Muscle of back (tissue), 3 donors: ENCODE measurements at regions not wholly inside any gene's neighbourhood (a gene's known extent, or its start where the extent isn't known, plus 50 kb on each side); places are given as distances from the start of the nearest gene placed in this dataset.
"Not testable (repeated sequence)": the region's sequence is repeated elsewhere in the genome, so short reads cannot be mapped to it uniquely, and the experiment has no call there.

Experiments used
- DNase-seq, 3 donors: peaks; one replicate each; pipeline versions ENCODE4 v3.0.0 to v3.0.0-alpha.2; 2013

DNA sequence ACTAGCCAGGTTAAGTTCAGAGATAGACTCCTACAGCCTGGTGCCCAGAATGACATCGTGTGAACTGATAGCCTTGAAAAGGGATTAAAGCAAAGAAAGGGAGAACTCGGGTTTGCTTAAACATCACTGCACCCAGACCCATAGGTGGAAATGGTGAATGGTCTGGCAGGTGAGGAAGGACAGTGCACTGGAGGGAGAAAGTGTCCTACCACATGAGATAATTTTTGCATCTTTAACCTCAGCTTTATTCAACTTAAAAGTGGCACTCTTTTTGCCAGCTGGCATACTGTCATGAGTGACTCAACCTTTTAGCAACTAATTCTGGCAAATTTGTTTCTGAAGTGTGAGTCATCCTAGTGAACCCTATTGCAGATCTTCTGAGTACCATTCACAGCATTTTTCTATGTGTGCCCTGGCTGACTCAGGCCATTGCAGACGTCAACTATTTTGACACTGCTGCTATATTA lies 53.0 kb upstream of the DAPP1 start:
- DNase-seq, result peak in 2 of 3 donors; percentile 9 to 16

DNA sequence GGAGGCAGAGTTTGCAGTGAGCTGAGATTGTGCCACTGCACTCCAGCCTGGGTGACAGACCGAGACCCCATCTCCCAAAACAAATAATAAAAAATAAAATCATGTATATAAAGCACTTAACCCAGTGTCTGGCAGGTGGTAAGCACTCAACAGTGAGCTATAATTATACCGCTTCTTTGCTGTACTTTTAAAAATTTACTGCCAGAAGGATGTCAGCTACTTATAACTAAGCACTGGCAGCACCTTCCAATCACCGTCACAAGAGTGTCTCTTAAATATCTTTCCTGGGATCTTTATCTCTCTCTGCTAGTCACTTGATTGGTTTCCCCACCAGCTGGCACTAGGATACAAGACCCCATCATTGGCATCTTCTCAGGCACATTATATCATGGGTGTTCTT lies 53.9 kb upstream of the DAPP1 start:
- DNase-seq, result no peak

DNA sequence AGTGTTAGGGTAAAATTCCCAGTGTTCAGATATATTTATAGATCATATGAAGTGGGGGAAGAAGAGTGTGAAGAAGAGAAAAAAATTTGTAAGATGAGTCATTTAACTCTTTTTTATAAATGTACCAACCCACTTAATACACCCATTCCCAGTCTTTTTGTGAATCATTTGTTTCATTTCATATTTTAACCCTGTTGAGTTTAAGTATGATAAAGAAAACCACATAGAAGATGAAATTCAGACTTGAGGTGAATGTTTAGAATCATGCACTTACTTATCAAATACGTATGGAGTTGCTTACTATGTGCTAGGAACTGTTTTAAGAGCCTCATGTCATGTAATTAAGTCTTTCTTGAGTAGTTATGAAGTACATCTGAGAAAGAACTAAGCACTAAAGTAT lies 56.6 kb upstream of the DAPP1 start:
- no peak for DNase-seq

DNA sequence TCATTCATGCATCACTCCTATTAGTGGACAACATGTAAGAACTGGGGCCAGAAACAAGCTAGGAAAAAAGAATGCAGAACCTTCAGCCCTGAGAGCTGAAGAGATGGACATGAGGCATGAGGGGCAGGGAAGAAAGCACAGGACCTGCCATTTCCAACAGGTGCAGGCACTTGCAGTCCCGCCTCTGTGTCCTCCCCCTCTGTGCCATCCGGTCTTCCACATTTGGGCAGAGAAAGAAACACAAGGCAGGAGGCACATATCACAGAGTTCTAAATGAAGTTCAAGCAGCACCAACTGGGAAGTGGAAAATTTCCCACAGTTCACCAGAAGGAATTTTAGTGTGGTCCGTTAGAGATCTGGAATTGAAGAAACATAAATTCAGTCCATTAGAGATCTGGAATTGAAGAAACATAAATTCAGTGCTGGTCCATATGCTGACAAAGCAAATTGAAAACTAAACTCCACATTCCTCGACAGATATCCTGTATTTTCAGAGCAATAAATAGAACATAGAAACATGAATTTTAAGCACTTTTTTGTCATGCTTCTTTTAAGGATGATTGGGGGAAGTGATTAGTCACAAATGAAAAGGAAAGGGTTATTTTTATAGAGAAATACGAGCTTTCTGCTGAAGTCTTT lies 57.2 kb upstream of the DAPP1 start:
- peak in 2 of 3 donors; percentile 16 to 20 for DNase-seq

DNA sequence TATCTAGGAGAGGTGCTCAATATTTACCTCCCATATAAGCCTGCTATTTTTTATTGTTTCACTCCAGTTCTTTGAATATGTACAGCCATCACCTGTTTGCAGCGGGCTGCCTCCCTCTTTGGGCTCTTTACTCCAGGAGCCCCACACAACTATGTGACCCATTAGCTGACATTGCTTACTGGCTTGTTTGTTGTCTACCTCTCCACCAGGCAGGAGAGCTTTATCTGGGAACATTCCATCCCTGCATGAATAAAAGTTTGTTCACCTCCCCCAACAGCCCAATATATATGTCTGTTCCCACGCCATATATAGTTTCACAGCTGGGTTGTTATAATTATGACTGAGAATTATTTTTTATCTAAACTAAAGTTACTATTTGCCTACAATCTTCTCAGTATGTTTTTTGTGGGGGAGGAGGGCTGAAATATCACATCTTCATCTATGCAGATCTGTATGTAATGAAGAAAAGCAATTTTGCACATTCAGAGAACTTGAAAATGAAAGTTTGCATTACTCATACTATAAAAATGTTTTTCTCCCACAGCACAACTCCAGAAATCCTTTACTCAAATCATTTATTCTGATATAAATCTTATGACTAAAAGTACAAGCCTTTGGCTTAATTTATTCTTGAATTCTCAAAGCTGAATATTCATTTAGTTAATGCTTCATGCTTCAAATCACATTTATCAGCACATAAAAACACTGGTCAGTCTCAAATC lies 61.2 kb upstream of the DAPP1 start:
- DNase-seq, result peak in 1 of 3 donors; percentile 6

DNA sequence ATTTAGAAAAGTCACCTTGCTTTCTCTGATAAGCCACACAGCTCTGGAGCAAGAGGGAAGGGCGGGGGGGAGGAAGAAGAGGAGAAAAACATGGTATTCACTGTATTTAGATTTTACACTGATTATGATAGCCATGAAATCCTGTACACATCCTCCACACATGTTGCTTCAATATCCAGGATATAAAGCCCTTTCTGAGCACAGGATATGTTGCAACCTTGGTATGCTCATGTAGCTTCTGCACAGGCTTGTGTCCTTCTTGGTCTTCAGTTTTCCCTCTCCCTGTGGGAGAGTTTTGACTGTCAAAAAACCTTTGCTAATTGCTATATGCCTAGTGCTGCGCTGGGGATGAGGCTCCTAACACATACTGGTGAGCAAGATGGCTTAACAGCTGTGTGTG lies 61.9 kb upstream of the DAPP1 start:
- DNase-seq, result no peak

DNA sequence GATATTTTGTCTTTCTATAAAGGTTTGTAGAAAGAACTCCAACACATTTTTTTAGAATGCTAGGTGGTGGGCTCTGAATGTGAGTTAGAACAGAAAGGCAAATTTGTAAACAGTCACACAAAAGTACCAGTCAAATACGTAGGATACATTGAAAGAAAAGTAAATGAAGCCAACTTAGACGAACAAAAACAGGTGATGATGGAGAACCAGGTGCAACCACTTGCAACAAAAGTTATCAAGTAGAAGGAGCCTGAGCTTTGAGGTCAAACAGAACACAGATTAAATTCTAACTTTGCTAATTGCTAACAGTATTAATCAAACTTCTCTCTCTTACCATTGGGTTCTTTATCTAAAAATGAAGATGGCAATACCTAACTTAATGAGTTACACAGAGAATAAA lies 62.7 kb upstream of the DAPP1 start:
- no peak for DNase-seq

DNA sequence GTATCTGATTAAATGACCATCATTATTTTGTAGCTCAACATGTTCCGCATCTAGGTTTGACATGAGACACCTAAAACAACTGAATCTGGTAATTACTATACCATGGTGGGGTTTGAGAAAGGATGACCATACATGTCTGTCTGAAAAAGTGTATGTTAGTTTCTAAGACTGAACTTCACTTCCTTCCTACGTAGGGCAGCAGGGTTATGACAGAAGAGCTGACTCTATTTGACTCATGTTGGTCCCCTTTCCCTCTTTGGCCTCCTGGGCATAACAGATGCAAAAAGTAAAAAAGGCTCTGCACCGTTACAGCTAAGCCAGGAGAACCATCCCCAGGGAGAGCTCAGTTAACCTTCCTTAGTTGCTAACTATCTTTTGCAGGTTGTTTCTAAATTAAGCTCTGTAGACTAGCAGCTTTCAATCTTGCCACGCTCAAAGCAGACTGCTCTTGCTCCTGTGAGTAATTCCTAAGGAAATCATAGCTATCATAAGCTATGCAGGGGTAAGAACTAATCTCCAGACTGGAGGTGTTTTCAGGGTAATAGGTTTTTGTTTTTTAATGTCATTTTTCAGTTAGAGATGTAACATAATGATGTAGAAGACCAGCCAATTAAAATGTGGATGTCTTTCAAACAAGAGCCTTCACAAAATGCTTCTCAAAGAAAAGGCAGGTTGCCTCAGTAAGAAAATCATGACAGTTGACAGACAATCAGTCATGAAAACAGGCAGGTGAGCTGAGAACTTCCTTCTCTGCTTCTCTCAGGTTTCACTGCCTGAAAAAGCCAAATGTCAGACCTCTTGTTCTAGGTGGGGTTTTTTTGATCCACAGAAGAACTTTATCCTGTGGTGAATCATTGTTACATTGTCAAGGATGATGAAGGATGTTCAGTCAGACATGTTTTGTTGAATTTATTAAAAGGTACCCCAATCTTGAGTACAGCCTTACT lies 66.9 kb upstream of the DAPP1 start:
- no peak for DNase-seq

DNA sequence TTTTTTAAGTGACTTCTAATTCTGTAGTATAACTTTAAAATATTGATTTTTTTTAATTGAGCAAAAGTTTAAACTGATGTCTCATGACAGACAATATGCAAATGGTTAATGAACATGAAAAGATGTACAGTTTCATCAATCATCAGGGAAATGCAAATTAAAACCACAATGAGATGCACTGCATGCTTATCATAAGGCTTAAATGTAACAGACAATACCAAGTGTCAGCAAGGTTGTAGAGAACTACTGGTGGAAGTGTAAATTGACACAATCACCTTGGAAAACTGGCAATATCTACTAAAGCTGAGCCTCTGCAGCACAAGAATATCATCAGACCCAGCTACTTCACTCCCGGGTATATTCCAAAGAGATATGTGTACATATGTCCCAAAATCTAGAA lies 70.2 kb upstream of the DAPP1 start:
- DNase-seq, result no peak

DNA sequence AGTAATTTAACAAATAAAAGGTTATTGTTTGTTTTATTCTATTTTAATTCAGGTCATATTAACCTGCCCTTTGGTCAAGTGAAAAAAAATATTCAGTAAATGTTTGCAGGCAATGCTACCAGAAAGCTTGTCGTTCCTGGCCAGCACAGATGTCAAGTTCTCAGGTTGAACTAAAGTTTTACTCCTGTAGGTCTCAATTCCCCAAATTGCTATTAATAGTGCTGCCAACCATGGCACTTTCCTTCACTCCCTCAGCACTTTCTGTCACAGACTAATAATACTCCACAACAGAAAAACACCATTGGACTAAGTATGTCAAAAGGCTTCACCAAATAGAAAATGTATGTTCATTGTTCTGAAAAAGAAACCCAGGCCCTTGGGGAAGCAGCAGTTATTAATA lies 79.2 kb upstream of the C4orf54 start:
- DNase-seq, result no peak

DNA sequence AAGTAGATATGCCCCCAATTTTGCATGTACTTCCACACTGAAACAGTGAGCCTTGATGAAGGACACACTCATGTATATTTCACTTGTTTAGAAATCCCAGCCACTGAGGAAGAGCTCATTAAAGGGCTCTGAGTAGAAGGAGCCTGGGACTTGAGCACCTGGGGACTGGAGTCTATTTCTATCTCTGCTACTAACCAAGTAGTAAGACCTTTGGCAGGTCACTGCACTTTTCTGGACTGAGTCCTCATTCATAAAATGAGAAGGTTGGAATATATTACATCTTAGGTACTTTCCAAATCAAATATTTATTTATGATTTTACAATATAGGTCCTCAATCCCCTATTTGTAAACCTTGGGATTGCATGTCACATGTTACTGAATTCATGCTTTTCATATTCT lies 78.2 kb upstream of the C4orf54 start:
- DNase-seq, result no peak

DNA sequence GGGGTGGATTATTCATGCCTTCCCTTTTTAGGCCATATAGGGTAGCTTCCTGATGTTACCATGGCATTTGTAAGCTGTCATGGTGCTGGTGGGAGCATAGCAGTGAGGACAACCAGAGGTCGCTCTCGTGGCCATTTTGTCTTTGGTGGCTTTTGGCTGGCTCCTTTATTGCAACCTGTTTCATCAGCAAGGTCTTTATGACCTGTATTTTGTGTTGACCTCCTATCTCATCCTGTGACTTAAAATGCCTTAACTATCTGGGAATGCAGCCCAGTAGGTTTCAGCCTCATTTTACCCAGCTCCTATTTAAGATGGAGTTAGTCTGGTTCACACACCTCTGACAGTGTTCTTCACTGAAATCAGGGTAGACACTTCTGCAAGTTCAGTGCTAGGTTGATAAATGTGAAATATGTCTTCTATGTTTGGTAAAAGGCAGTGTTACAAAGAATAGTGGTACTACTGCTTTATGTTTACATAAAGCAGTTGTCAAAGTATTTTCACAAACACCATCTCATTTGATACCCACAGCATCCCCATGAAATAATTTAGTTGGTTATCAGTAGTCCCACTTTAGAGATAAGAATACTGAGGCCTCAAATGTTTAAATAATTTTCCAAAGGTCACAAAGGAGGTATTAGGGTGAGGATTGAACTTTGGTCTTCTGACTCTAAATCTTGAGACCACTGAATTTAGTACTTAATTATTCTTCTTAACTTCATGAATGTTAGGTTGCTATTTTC lies 77.1 kb upstream of the C4orf54 start:
- no peak for DNase-seq

DNA sequence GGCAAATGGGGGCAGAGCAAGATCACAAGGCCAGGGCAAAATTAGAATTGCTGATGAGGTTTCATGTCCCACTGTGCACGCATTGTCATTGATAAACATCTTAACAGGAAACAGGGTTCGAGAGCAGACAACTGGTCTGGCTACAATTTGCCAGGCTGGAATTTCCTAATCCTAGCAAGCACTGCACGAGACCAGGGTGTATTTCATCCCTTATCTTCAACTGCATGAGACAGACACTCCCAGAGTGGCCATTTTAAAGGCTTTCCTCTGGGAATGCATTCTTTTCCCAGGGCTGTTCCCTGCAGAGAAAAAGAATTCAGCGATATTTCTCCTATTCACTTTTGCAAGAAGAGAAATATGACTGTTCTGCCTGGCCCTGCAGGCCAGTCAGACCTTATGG lies 75.8 kb upstream of the C4orf54 start:
- not testable (repeated sequence) for DNase-seq

DNA sequence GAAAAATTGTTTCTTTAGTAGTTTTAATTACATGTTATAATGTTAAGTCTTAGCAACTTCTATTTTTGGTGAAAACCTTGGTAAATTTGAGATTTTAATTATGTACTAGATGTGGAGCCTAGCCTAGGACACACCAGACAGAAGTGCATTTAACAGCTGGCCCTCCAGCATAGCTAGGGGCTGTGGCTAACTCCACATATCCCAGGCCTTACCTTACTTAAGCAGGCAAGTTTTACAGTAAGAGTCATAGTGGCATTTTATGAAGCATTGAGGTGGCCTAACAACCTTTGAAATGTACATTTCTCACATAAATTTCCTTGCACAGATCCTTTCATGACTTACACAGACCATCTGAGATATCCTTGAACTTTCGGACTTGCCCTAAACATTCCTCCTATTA lies 71.6 kb upstream of the C4orf54 start:
- no peak for DNase-seq

DNA sequence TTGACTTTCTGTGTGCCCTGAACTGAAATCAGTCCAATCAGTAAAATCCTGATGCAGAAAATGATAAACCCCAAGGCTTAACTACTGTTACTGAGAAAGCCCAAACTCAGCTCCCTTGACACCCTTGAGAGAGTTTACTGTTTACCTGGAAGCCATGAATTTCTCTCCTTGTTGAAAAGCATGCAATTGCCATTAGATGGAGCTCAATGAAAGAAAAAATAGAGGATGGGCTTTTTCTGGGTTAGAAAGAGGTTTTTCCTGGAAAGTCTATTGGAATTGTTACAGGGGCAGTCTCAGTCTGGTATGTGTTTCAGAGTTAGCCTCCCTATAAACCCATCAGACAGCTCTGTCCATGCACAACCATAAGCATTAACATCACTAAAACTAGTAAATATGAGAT lies 66.4 kb upstream of the C4orf54 start:
- DNase-seq, result peak in 1 of 3 donors; percentile 14

DNA sequence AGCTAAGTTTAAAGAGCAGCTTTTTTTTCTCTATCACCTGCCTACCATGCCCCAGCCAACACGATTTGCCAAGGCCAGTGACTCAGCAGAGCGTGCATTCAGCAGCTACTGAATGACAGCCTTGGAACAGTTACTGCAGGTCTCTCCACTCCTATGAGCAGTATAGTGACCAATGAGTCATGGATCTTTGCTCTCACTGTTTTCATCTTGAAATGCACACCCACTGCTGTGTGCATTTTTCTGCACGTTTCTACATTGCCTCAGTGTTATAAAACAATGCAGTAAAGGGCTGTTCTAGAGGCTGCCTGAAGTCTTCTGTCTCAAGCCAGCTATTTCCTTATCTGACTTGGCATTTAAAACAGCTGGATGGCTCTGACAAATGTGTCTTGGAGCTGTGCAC lies 66.0 kb upstream of the C4orf54 start:
- peak; percentile 12 to 23 (median 23) for DNase-seq

DNA sequence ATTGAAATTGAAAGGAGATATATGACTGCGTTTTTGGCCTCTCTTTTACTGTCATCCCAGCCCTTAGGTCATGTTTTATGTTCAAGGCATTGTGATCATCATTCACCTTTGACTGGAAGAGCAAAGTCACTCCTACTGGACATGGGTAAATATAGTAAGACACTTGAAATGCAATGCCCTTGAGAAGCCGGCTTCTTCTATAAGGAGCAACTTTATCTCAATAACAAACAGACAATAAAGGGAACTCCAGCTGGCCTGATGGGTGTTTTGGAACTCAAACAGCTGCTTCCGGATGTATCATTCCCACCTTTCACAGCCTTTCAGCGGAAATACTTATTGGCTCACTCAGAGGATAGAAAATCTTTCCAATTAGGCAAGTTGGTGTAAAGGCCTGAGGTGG lies 65.1 kb upstream of the C4orf54 start:
- DNase-seq, result peak in 1 of 3 donors; percentile 2

DNA sequence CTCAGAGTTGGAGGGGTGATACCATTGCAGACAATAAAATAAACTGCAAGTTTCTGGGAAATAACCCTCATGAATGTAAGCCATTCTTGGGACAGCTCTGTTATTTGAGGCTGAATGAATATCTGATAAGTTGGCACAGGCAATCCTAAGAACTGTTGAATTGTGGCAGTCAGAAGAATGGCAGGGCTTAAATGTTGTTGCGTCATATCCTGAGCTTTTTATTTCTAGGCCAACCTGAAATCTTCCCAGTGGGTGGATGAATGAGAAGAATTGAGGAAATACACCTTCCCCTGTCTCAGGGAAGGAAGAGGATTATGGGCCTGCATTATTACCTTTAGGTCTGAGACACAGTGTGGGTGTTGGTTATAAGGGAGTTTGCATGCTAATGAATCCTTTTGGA lies 64.4 kb upstream of the C4orf54 start:
- no peak for DNase-seq

DNA sequence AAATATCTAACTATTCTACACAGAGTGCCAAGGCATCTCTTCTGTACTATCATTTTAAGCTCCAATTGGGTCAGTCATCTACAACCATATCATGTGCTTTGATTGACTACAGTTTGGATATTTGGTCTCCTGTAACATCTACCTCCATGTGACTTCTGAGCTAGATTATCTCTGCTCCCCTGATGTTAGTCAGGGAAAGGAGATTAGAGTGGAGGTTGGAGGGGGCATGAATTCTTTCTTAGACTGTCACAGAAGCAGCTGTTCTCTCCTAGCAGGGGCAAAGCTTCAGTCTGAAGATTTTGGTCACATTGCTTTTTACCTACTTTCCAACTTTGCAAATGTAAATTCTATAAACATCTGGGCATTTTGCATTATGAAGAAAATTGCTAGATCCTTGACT lies 62.6 kb upstream of the C4orf54 start:
- no peak for DNase-seq

DNA sequence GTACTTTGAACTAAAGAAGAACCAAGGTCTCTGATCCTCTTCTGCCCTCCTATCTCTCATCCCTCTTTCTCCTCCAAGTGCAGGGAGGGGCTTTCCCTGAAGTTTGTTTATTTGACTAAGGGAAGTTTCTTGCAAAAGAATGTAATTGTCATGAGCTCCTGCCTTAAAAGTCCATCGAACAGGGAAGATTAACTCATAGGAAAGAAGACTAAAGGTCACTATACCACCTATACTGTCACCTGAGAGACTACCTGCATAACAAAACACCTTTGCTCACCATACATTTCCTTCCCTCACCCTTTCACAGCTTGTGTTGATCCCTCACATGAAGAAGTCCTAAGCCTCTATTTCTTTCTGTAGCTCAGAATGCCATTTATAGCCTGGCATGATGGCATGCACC lies 59.4 kb upstream of the C4orf54 start:
- no peak for DNase-seq

DNA sequence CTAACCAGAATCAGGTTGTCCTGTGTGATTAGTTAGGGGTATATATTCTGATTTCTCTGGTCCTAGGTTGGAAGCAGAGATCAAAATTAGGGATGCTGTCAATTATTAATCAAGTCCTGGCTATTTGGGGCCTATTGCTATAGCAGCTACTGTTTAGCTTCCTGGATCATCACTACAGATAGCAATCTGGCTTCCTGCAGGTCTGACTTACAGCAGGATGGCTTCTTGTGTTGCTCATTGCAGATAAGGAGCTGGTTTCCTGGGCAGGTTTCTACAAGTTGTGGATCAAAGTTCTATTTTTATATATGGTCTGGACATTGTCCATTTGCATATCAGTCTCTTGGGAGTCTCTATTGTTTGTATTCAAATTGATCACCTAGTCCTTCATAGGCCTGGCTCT lies 57.7 kb upstream of the C4orf54 start:
- DNase-seq, result no peak

DNA sequence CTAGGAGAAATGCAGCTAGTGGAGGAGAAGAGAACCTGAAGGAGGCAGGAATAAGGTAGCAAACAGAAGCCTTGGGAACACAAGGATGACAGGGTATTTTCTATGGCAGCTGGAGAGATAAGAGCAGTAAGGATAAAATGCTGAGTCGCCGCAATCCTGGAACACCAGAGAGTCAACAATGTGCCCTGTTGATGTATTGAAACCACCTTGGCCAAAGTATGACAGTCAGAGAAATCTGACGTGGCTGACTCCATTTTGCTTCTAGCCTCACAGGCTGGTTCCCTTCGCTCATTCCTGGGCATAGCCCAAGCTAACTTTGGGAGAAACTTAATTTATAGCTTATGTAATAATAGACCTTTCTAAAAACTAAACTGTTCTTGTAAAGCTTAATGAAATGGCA lies 56.6 kb upstream of the C4orf54 start:
- DNase-seq, result no peak
